Ishikawa (cell line): ENCODE measurements at regions not wholly inside any gene's neighbourhood (a gene's known extent, or its start where the extent isn't known, plus 50 kb on each side); places are given as distances from the start of the nearest gene placed in this dataset.

ENCODE experiments used
- CEBPB ChIP-seq: IDR thresholded peaks from 2 replicates; pipeline ENCODE4 v1.6.1; 2012
- CREB1 ChIP-seq: IDR thresholded peaks from 2 replicates; pipeline ENCODE4 v1.6.1; 2012; ENCODE audit warnings: low read depth
- EGR1 ChIP-seq: IDR thresholded peaks from 2 replicates; pipeline ENCODE4 v1.6.1; 2012
- EP300 ChIP-seq: IDR thresholded peaks from 2 replicates; pipeline ENCODE4 v1.6.1; 2012; ENCODE audit warnings: borderline replicate concordance
- FOXM1 ChIP-seq: IDR thresholded peaks from 2 replicates; pipeline ENCODE4 v1.6.1; 2012; ENCODE audit warnings: low read depth, borderline replicate concordance
- MAX ChIP-seq: IDR thresholded peaks from 2 replicates; pipeline ENCODE4 v1.6.1; 2012
- RAD21 ChIP-seq: IDR thresholded peaks from 2 replicates; pipeline ENCODE4 v1.6.1; 2012; ENCODE audit warnings: low read depth
- REST ChIP-seq: IDR thresholded peaks from 2 replicates; pipeline ENCODE4 v1.6.1; 2012; ENCODE audit warnings: low read depth, mild to moderate bottlenecking
- TAF1 ChIP-seq: IDR thresholded peaks from 2 replicates; pipeline ENCODE4 v1.6.1; 2012; ENCODE audit warnings: low read depth, mild to moderate bottlenecking
- TEAD4 ChIP-seq: IDR thresholded peaks from 2 replicates; pipeline ENCODE4 v1.6.1; 2012
- USF1 ChIP-seq: IDR thresholded peaks from 2 replicates; pipeline ENCODE4 v1.6.1; 2012
- YY1 ChIP-seq: IDR thresholded peaks from 2 replicates; pipeline ENCODE4 v1.6.1; 2012; ENCODE audit warnings: low read depth
- ZBTB7A ChIP-seq: IDR thresholded peaks from 2 replicates; pipeline ENCODE4 v1.6.1; 2012; ENCODE audit warnings: low read depth

- TF ChIP-seq FOXM1 (no peak), MAX (no peak), USF1 (no peak), EP300 (no peak), TAF1 (no peak), REST (no peak), ZBTB7A (no peak), CEBPB (no peak), YY1 (no peak), RAD21 (no peak), CREB1 (no peak), EGR1 (no peak), TEAD4 (no peak)
Measured at GRCh38 chr14:42523666-42524065, 917.0 kb downstream of the LRFN5 start.
